ENCODE measurements at regions not wholly inside any gene's neighbourhood (a gene's known extent, or its start where the extent isn't known, plus 50 kb on each side); places are given as distances from the start of the nearest gene placed in this dataset.

- TF ChIP-seq CTCF (IDR thresholded peaks at IDR 0.05; ENCODE audit: low read length) (no peak), EZH2phosphoT487 (IDR thresholded peaks at IDR 0.05; ENCODE audit: low read length) (no peak), EZH2 (optimal IDR thresholded peaks at IDR 0.05; ENCODE audit: low read depth, low read length) (no peak)
Observed at GRCh38 chr16:86212706-86213436, 297.5 kb upstream of the FOXF1 start.
